Chondrocyte (in vitro differentiated cells): ENCODE measurements at regions not wholly inside any gene's neighbourhood (a gene's known extent, or its start where the extent isn't known, plus 50 kb on each side); places are given as distances from the start of the nearest gene placed in this dataset.

Experiments
- DNase-seq: peaks from one replicate; pipeline ENCODE4 v3.0.0; 2021; ENCODE audit warnings: mixed read lengths, low spot score
- H3K27ac Mint-ChIP-seq: one replicate; pipeline ENCODE4 v1.8.0; 2021; ENCODE audit warnings: mild to moderate bottlenecking, moderate library complexity, mixed read lengths; ENCODE audit not compliant: unreplicated experiment
- H3K27me3 Mint-ChIP-seq: 2 replicates; pipeline ENCODE4 v1.8.0; 2021; ENCODE audit warnings: low read depth, mixed read lengths
- H3K36me3 Mint-ChIP-seq: 2 replicates; pipeline ENCODE4 v1.8.0; 2021; ENCODE audit warnings: low read depth, mixed read lengths
- H3K4me1 Mint-ChIP-seq: 2 replicates; pipeline ENCODE4 v1.8.0; 2021; ENCODE audit warnings: low read depth, mild to moderate bottlenecking, mixed read lengths
- H3K4me3 Mint-ChIP-seq: one replicate; pipeline ENCODE4 v1.8.0; 2021; ENCODE audit warnings: mild to moderate bottlenecking, moderate library complexity, mixed read lengths; ENCODE audit not compliant: unreplicated experiment
- H3K9me3 Mint-ChIP-seq: 2 replicates; pipeline ENCODE4 v1.8.0; 2021; ENCODE audit warnings: low read depth, mixed read lengths
- CTCF ChIP-seq: fragments of 200-600 bp; sonication (generic); IDR thresholded peaks from 2 replicates; pipeline ENCODE4 v1.5.0; 2021; ENCODE audit warnings: antibody characterized with exemption, mild to moderate bottlenecking, moderate library complexity

DNA sequence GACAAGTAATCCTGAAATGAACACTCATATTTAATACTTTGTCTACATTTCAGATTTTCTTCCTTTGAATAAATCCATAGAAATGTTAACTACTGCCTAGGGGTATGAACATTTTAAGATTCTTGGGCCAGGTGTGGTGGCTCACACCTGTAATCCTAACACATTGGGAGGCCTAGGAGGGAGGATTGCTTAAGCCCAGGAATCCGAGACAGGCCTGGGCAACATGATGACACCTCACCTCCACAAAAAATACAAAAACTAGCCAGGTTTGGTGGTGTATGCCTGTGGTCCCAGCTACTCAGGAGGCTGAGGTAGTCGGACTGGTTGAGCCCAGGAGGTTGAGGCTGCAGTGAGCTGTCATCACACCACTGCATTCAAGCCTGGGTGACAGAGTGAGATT lies 73.9 kb upstream of the PIAS1 start:
- H3K9me3 Mint-ChIP-seq, result peaks cover 19% of the 10 kb centered on the region
- no peaks in the 10 kb centered on the region for H3K4me1 Mint-ChIP-seq
- H3K36me3 Mint-ChIP-seq, result no peaks in the 10 kb centered on the region
- H3K27me3 Mint-ChIP-seq, result no peaks in the 10 kb centered on the region
- H3K4me3 Mint-ChIP-seq, result no peak overlapping the region
- DNase-seq, result no peak
- no peak for TF ChIP-seq CTCF
- no peak overlapping the region for H3K27ac Mint-ChIP-seq

DNA sequence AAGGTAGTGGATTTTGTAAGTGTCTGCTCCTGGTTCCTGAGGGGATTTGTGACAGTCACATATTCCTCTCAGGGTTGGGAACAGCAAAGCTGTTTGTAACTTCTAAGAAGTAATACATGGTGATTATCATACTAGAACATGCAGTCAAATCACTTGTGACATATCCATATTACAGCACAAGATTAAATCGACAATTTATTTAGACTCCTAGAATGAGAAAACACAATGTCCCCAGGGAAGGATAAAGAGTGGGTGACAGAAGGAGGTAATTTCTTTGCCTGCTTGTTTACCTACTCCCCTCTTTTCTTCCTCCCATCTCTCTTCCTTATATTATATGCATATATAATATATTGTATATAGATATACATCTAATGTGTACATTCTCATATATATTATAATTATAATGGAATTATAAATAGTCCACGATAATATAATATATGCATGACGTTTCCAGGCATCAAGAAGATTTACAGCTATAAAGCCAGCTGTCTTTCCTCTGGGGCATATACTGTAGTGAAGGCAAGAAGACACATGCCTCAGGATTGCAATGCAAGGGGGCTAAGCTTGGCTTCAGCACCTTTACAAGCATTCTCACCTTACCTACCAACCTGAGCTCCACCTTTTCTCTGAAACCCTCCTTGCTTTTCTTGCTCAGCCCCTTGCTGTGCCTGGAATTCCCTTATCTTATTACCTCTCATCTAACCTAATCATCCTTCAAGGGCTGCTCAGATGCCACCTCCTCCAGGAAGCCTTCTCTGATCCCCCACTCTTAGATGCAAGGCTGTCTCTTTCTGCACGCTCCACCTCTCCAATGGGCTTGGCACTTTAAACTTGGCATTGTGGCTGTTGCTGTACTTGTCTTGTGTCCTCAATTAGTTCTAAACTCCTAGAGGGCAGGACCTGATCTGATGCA lies 73.1 kb upstream of the PIAS1 start:
- H3K4me1 Mint-ChIP-seq, result no peaks in the 10 kb centered on the region
- H3K4me3 Mint-ChIP-seq, result no peak overlapping the region
- no peak overlapping the region for H3K27ac Mint-ChIP-seq
- H3K27me3 Mint-ChIP-seq, result no peaks in the 10 kb centered on the region
- no peak for TF ChIP-seq CTCF
- H3K36me3 Mint-ChIP-seq, result no peaks in the 10 kb centered on the region
- H3K9me3 Mint-ChIP-seq, result peaks cover 19% of the 10 kb centered on the region
- no peak for DNase-seq

- Mint-ChIP-seq H3K4me1 (no peaks in the 10 kb centered on the region), H3K36me3 (no peaks in the 10 kb centered on the region), H3K4me3 (no peak overlapping the region), H3K9me3 (peaks cover 15% of the 10 kb centered on the region), H3K27ac (no peak overlapping the region), H3K27me3 (no peaks in the 10 kb centered on the region)
- TF ChIP-seq CTCF, result no peak
- DNase-seq, result no peak
Measured at GRCh38 chr15:67981848-67982247, 72.3 kb upstream of the PIAS1 start.

GRCh38 chr15:67991706-67992105 lies 62.4 kb upstream of the PIAS1 start:
- Mint-ChIP-seq H3K4me3 (no peak overlapping the region), H3K4me1 (peaks cover 5% of the 10 kb centered on the region), H3K36me3 (no peaks in the 10 kb centered on the region), H3K9me3 (no peaks in the 10 kb centered on the region), H3K27ac (no peak overlapping the region), H3K27me3 (peaks cover 8% of the 10 kb centered on the region)
- no peak for TF ChIP-seq CTCF
- no peak for DNase-seq

DNA sequence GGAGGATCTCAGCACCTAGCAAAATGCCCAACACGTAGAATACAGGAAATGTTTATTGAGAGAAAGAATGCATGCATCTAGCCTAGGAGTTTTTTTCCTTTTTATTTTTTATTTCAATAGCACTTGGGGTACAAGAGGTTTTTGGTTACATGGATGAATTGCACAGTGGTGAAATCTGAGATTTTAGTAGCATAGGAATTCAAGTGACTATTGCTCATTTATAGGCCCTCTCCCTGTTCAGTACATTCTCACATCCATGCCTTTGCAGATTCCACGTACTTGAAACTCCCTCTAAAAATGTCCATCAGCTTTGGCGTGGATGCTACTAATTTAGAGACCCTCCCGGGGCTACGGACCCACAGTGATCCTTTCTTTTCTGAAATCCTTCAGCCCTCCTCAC lies 61.7 kb upstream of the PIAS1 start:
- no peaks in the 10 kb centered on the region for H3K36me3 Mint-ChIP-seq
- no peak overlapping the region for H3K27ac Mint-ChIP-seq
- no peaks in the 10 kb centered on the region for H3K9me3 Mint-ChIP-seq
- no peak for TF ChIP-seq CTCF
- DNase-seq, result no peak
- peaks cover 5% of the 10 kb centered on the region for H3K4me1 Mint-ChIP-seq
- no peak overlapping the region for H3K4me3 Mint-ChIP-seq
- H3K27me3 Mint-ChIP-seq, result peaks cover 8% of the 10 kb centered on the region
